HG03097 (cell line): ENCODE measurements at regions not wholly inside any gene's neighbourhood (a gene's known extent, or its start where the extent isn't known, plus 50 kb on each side); places are given as distances from the start of the nearest gene placed in this dataset.

ENCODE experiments used
- ATAC-seq: cut with Tn5 transposase; IDR thresholded peaks from one replicate; pipeline ENCODE4 v1.9.1; 2021; ENCODE audit not compliant: unreplicated experiment, low FRiP score

DNA sequence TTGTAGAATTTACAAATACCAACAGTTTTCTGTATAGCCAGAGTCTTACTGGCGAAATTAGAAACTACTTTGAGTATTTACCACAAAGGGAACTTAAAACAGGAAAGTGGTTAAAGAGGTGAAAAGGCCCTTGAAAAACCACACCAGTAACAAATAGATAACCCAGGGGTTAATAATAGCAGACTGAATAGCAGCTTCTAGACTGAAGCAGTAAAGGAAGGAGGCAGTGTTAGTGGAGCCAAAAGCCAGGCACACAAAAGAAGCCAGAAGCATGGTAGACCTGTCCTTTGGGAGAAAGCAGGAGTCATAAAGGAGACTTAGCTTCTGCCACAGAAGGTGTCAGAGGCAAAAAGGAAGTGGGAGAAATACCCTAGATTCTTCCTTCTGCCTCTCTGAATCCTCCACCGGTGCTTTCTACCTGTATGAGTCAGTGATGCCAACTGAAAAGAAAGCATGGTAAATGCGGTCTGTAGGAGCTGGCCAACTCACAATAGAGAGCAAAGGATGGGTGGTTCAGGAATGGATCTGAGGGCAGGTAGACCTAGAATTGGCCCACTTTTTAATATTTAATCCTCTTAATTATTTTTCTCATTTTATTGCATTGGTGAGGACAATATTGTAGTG is 97.3 kb downstream of the ARL6IP6 start:
- ATAC-seq, result peak; percentile 53

DNA sequence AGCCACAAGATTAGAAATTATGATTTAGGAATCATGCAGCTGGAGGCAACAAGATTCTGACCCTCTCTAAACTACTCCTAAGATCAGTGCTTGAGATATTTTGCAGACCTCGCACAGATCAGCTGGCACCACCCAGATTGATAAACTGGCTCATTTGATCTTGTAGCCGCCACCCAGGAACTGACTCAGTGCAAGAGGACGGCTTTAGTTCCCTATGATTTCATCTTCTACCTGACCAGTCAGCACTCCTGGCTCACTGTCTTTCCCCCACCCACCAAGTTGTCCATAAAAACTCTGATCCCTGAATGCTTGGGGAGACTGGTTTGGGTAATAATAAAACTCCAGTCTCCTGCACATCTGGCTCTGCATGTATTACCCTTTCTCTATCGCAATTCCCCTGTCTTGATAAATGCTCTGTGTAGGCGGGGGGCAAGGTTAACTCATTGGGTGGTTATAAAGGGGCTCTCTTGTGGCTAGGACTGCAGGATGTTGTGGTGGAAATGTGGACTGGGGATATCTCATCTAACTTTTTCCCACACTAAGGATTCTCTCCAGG is 96.1 kb downstream of the ARL6IP6 start:
- no peak for ATAC-seq

GRCh38 chr2:152813351-152813750 is 94.9 kb downstream of the ARL6IP6 start:
- no peak for ATAC-seq
